ENCODE measurements at regions not wholly inside any gene's neighbourhood (a gene's known extent, or its start where the extent isn't known, plus 50 kb on each side); places are given as distances from the start of the nearest gene placed in this dataset.

DNA sequence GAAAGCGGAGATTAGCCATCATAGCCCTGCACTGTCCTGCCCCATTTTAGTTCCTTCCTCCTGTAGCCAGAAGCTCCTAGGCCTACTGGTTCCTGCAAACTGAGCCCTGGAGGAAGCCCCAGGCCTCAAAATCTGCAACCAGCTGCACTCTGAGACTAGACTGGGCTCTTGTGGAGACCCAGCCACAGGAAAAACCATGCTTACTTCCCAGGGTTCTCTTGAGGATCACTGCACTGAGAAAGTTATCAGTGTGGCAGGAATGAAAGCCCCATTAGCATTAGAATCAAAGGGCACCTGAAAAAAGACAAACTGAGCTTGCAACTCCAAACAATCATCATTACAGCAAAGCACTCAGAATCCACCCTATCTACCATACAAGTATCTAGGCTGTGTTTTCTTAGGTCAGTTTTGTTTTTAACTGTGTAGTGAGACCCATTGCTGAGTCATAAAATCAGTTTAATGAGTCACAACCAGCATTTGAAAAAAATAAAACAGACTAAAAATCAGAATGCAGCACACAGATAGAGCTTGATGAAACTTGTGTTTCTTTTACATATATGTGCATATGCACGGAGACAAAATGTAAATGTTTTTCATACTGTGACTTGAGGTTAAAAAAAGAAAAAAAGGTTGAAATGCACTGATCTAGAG is 91.0 kb downstream of the UNC5CL start:
- DNase-seq (ENCODE audit: low spot score) = no peak
- intact Hi-C loops (cut with DNase I) = no loop called here

GRCh38 chr6:40946738-40947301 is 92.2 kb downstream of the UNC5CL start:
- no peak for DNase-seq (ENCODE audit: low spot score)
- intact Hi-C loops (cut with DNase I) = no loop called here

- no peak for DNase-seq (ENCODE audit: low spot score)
- intact Hi-C loops (cut with DNase I) = no loop called here
These were observed 101.5 kb downstream of the UNC5CL start for GRCh38 chr6:40937491-40937890.

- DNase-seq (ENCODE audit: low spot score) = no peak
- intact Hi-C loops (cut with DNase I) = no loop called here
These were observed 102.2 kb downstream of the UNC5CL start for GRCh38 chr6:40936818-40937251.

GRCh38 chr6:40933864-40934263 is 105.2 kb downstream of the UNC5CL start:
- DNase-seq (ENCODE audit: low spot score) = no peak
- intact Hi-C loops (cut with DNase I) = loop anchor here (1.0 to 2.0 kb wide), 2 partner anchors 63 to 92 kb away; no protein-coding TSS in a partner anchor

DNA sequence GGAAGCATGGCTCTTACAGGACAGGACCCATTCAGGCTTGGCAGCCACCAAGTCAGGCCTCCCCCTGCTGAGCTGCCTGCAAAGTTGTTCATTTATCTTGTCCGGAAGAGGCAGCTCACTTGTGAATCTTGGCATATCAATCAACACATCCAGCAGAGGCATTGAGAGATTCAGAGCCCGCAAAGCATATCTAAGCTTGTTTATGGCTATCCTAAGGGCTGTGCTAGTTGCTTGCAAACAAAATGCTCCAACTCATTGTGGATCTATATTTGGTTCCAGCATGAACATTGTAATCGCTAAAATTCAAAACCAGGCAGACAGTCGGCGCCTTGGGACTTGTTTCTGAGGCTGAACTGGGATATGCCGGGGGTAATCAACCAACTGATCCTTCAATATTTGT is 106.1 kb downstream of the UNC5CL start:
- intact Hi-C loops (cut with DNase I) = loop anchor here (1.0 to 2.0 kb wide), 2 partner anchors 64 to 93 kb away; no protein-coding TSS in a partner anchor
- DNase-seq (ENCODE audit: low spot score) = no peak

DNA sequence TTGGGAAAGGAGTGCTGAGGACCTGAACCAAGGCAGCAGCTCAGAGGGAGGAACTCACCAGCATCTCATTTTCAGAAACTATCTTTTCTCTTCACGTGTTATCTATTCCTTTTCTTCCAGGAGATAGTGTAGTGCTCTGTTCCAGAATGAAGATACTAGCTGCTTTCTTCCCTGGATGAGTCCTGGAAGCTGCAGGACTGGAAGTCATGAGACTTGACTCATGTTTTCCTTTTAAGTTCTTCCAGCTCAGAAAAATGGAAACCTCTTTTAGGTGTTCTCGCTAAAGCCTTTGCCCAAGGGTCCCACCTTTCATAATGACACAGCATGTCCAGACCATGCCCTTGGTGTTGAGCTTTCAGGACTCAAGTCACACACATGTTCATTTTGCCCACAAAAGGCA is 106.7 kb downstream of the UNC5CL start:
- intact Hi-C loops (cut with DNase I) = loop anchor here (2.0 kb wide), 1 partner anchor 64 kb away; no protein-coding TSS in a partner anchor

DNA sequence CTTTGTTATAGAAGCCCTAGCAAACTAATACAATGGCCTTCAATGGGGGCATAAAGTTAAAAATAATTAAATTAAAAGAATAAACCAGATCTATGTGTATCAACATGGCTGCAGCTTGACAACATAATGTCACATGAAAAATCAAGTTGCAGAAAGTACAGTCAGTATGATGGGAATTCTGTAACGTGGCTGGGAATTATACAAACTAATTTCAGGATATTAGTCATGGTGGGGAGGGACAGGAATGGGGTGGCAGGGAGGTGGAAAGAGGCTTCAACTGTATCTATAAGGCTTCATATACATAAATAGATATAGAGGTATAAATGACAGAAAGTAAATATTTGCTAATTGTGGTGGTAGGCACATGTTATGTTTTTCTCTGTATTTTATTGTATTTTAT is 107.1 kb downstream of the UNC5CL start:
- intact Hi-C loops (cut with DNase I) = loop anchor here (2.0 kb wide), 2 partner anchors 31 to 65 kb away; no protein-coding TSS in a partner anchor
- no peak for DNase-seq (ENCODE audit: low spot score)

More for the DNA sequence above, 106.7 kb downstream of the UNC5CL start:
- no peak for DNase-seq (ENCODE audit: low spot score)

DNA sequence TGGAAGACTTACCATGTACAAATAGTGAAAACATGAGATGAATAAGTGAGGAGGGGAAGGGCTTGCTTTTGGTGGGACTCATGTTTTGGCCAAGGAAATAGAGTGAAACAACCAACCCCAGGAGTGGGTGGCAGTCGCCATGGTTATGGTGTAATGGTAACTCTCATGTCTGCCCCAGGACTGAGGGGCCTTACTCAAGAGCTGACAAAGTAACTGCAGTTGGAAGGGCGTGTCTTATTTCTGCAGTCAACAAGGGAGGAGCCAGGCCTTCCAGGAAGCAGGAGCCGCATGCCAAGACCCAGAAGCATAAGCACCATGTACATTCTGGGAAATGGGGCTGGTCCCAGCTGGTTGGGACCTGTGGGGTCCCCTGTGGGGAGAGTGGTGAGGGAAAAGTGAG is 108.5 kb downstream of the UNC5CL start:
- DNase-seq (ENCODE audit: low spot score) = no peak
- intact Hi-C loops (cut with DNase I) = loop anchor here (2.0 kb wide), 1 partner anchor 30 kb away; no protein-coding TSS in a partner anchor

DNA sequence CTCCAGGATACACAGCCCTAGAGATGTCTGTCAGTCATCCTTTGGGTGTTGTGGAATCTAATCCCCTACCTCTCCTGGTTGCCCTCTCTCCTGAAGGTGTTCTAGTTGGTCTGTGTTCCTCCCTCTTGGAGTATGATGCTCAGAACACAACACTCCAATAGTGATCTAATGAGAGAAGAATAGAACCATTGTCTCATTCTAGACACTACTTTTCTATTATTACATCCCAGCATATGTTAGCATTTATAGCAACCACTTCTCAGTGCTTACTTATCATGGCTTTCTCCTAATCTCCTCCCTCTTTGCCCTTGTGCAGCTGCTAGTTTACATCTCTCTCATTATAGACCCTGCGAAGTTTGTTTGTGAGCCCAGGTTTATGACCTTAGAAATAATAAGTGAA is 109.0 kb downstream of the UNC5CL start:
- DNase-seq (ENCODE audit: low spot score) = no peak
- intact Hi-C loops (cut with DNase I) = loop anchor here (2.0 kb wide), 1 partner anchor 29 kb away; no protein-coding TSS in a partner anchor

- DNase-seq (ENCODE audit: low spot score) = no peak
- intact Hi-C loops (cut with DNase I) = no loop called here
These were observed 109.8 kb downstream of the UNC5CL start for GRCh38 chr6:40929176-40929575.

- intact Hi-C loops (cut with DNase I) = no loop called here
- no peak for DNase-seq (ENCODE audit: low spot score)
These were observed 110.3 kb downstream of the UNC5CL start for GRCh38 chr6:40928763-40929162.

GRCh38 chr6:40928307-40928706 is 110.7 kb downstream of the UNC5CL start:
- intact Hi-C loops (cut with DNase I) = no loop called here
- no peak for DNase-seq (ENCODE audit: low spot score)

- no peak for DNase-seq (ENCODE audit: low spot score)
- intact Hi-C loops (cut with DNase I) = no loop called here
These were observed 113.7 kb downstream of the UNC5CL start for GRCh38 chr6:40925341-40925740.

GRCh38 chr6:40924839-40925238 is 114.2 kb downstream of the UNC5CL start:
- intact Hi-C loops (cut with DNase I) = no loop called here
- no peak for DNase-seq (ENCODE audit: low spot score)

GRCh38 chr6:40923880-40924279 is 115.1 kb downstream of the UNC5CL start:
- intact Hi-C loops (cut with DNase I) = no loop called here

GRCh38 chr6:40923326-40923725 is 115.7 kb downstream of the UNC5CL start:
- DNase-seq (ENCODE audit: low spot score) = no peak
- intact Hi-C loops (cut with DNase I) = no loop called here

More at GRCh38 chr6:40923880-40924279, 115.1 kb downstream of the UNC5CL start:
- no peak for DNase-seq (ENCODE audit: low spot score)

DNA sequence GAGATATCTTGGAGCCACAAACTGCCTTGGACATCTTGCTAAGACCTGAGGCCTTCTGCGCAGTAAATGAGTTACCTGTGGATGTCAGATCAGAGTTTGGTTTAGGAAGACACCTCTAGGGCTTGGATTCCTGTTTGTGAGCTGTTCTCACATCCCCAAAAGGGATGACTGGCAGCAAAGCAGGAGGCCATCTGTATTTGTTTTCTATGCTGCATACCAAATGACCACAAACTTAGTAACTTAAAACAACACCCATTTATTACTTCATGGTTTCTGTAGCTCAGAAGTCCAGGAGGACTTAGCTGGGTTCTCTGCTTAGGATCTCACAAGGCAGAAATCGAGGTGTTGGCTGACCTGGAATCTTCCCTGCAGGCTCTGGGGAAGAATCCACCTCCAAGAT is 116.7 kb downstream of the UNC5CL start:
- intact Hi-C loops (cut with DNase I) = no loop called here
- DNase-seq (ENCODE audit: low spot score) = no peak

DNA sequence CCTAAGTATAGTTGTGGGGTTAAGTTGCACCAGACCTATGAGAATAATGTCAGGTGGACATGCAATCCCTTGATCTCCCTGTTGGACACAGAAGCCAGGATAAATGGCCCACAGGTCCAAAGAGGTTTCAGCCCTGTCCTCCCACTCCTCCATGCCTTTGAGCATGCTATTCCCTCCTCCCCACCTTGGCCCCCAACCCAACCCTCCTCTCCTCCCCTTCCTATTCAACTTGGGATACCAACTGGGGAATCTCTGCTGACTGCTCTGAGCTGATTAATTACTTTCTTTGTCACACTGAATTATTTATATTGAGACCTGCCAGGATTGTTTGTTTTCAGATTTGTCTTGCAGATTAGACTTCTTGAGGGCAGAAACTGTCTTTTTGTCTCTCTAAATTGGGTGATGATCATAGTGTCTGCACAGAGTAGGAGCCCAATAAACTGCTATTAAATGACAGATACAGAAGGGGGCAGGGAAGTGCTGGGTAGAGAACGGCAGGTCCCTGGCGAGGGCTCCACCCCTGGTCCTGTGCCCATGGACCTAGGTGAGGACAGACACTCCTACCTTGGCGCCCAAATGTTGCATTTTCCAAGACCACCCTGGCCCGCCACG is 120.9 kb downstream of the UNC5CL start:
- DNase-seq (ENCODE audit: low spot score) = no peak
- intact Hi-C loops (cut with DNase I) = no loop called here

DNA sequence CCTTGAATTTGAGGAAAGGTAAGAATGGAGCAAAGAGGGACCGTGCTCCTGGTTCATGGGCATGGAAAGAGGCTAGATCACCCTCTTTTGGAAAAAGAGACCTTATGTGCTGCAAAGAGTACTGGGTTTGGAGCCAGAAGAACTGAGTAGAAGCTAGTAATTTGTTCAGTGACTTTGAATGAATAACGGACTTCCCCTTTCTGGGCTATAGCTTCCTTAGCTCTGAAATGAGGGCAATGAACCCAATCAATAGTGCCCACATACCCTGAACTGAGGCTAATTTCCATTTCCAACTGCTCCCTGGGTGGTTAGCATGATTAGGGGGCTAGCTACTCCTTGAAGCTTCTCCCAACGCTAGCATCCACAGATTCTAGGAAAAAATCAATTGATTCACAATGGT is 121.4 kb downstream of the UNC5CL start:
- intact Hi-C loops (cut with DNase I) = no loop called here
- no peak for DNase-seq (ENCODE audit: low spot score)

- DNase-seq (ENCODE audit: low spot score) = no peak
- intact Hi-C loops (cut with DNase I) = no loop called here
These were observed 122.2 kb downstream of the UNC5CL start for GRCh38 chr6:40916845-40917244.

Data from cardiac septum (tissue), 1 donor.